Medulla oblongata (tissue), 1 donor: ENCODE measurements at regions not wholly inside any gene's neighbourhood (a gene's known extent, or its start where the extent isn't known, plus 50 kb on each side); places are given as distances from the start of the nearest gene placed in this dataset.

Source experiments
- DNase-seq: peaks from one replicate; pipeline ENCODE4 v3.0.0-alpha.2; 2015; ENCODE audit errors: extremely low spot score

DNA sequence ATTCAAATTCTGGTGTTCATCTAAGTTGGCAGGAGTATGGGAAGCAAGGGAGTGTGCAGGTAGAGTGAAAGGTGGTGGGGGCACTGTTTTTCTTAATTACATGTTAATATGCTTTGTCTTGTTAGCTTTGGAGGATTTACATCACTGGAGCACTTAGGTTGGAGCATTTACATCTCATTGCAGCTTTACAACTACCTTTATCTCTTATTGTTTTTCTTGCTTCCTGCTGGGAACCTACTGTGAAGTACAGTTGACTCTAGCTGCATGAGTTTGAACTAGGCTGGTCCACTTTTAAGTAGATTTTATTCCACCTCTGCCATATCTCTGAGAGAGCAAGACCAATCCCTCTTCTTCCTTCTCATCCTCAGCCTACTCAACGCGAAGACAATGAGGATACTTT, 554.8 kb upstream of the B3GALT2 start:
- DNase-seq: no peak

DNA sequence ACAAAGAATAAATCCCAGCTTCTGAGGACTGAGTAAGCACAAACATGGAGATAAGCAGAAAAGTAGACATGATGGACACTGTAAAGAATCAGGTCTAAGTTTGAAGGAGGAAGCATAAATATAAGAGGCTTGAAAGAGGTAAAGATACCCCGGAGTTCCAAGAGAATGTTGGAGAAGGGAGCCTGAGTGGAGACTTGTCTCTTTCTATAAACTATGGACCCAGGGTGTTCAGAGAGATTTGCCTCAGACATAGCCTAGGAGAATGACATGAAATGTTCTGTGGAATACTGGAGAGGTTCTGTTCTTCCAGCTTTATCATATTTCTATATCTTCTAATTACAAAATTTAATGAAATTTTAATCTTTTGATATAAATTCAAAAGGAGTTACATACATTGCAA, 554.3 kb upstream of the B3GALT2 start:
- no peak for DNase-seq

DNA sequence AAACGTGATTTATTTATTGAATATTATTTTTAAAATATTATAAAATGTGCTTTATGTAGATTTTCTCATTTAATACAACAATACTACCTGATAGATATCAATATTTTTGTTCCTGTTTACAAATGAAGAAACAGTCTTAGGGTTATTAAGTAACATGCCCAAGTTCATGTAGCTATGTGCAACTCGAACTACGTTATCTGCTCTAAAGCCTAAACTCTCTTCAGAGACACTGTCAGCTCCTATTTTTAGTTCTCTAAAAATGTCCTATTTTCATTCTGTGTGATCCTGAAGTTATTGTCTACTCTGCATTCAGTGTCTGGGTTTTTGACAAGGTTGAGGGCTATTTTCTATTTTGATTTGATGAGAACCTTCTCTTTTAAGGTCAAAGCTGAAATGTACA, 550.1 kb upstream of the B3GALT2 start:
- no peak for DNase-seq

- DNase-seq: no peak
These were observed 547.3 kb upstream of the B3GALT2 start for GRCh38 chr1:193733674-193734073.

- no peak for DNase-seq
These were observed 543.6 kb upstream of the B3GALT2 start for GRCh38 chr1:193730017-193730416.

DNA sequence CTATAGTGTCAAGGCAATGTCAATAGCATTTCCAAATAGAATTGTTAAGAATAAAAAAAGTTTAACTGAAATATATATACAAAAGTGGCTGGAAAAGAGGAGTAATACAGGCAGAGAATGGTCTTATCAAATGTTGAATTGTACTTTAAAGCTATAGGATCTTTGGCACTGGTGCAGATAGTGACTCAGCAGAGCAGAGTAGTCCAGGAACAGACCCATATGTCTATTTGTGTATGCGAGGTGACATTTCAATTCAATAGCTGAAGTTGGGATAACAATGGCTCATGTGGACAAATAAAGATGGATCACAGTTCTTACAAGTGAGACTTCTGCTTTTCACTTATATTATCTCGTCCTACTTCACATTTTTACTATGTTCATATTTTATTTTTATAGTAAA, 543.0 kb upstream of the B3GALT2 start:
- no peak for DNase-seq

DNA sequence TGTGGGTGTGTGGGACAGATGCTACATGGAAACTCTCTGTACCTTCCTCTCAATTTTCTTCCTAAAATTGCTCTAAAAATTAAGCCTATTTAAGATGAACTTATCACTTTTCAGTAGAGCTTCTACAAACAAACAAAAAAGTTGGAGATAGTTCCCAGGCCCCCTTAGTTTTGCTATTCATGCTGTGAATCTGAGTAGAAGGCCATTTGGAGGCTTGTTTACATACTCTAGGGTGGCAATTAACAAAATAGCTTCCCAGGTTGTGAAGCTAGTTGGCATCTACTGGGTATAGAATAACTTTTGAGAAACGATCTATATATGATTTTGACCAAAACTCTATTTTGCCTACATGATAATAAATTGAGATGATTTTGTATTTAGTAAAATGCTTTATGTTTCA, 541.4 kb upstream of the B3GALT2 start:
- no peak for DNase-seq

- DNase-seq: no peak
These were observed 540.3 kb upstream of the B3GALT2 start for GRCh38 chr1:193726722-193727121.

- DNase-seq: no peak
These were observed 526.0 kb upstream of the B3GALT2 start for GRCh38 chr1:193712392-193712791.

DNA sequence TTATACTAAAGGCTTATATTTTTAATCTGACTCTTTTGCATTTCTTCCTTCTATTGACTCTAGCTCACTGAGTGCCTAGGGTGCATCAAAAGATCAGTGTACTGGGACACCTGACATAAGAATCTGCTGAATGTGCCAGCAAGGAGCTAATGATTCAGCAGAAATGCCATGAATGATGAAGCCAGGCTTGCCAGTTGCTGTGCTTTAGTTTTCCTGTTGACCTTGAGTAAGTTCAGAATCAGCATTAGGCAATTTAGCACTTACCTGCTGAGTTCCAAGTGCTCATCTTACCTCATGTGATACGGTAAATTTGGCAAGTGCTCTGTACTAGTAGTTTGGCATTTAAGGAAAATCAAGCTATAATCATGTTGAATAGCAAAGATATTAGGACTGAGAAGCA, 523.2 kb upstream of the B3GALT2 start:
- DNase-seq: no peak

- DNase-seq: no peak
These were observed 521.0 kb upstream of the B3GALT2 start for GRCh38 chr1:193707271-193708021.

- no peak for DNase-seq
These were observed 520.4 kb upstream of the B3GALT2 start for GRCh38 chr1:193706766-193707165.

- DNase-seq: no peak
These were observed 519.2 kb upstream of the B3GALT2 start for GRCh38 chr1:193705554-193705981.

- no peak for DNase-seq
These were observed 517.2 kb upstream of the B3GALT2 start for GRCh38 chr1:193703655-193704054.

DNA sequence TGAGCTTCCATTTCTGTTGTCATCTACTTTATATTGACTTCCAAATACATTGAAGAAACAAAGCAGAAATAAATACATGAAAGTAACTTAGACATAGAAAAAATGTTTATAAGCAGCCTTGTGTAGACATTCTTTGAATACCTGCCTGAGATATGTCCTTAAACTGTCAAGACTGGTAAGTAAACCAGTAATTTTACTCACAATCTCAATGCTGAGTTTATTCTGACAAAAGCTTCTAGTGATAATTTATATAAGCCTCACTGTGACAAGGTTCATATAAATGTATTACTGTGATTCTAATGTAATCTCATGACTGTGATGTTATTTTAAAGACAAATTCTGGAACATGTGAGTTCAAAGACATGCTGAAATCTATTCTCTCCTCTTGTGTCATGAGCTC, 516.7 kb upstream of the B3GALT2 start:
- no peak for DNase-seq

GRCh38 chr1:193701759-193702158, 515.3 kb upstream of the B3GALT2 start:
- DNase-seq: no peak

DNA sequence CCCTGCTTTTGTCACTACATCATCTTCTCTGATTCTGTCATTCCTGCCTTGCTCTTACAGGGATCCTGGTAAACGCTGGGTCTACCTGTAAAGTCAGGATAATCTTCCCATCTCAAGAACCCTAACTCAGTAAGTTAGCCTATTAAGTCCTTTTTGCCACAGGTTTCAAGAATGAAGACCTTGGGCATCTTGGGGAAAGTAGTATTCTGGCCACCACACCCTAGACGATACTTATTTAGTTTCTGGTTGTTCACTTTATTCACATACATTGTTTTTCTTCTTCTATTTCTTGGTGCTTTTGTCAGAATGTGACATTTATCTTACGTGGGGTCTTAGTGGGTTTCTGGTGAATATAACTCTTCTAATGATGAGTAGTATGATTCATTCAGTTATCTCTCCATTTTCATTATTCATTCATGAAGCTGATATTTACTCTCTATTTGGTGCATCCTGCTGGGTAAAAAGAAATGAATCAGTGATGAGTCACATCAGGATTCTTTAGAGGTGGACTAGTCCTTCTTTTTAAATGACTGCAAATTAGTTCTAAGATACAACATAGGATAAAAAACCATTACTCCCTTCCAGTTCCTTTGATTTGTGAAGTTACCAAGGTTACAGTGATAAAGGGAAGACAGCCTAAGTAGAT, 514.4 kb upstream of the B3GALT2 start:
- no peak for DNase-seq

DNA sequence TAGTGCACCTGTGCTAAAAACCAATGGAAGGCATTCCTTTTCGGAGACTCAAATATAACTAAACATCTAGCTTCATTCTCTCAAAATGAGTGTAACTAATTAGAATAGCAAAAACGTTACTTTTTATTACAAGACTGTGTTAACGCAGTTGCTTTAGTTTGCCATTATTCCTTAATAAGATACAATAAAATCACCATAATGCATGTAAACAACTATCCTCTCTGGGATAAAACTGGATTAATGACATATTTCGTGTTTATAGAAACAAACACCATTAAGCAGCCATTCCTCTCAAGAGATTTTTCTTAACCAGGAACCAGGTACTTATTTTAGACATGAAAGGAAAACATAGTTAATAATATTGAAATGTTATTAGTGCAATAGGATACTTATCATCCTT, 512.8 kb upstream of the B3GALT2 start:
- no peak for DNase-seq

DNA sequence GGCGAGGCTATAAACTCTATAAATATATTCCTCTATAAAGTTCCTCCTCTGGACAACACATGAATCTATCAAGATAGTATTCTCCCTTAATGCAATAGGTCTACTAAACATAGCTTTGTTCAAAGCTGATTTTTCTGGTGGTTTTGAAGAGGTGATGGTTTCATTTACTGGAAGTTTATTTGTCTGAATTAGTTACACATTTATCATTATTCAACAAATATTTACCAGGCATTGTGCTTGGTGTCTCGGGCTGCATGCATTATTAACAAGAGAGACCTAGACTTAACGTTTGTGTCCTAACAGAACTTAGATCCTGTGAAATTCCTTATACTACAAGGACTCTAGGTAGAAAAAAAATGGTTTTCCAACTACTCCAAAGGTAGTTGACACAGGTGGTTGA, 511.4 kb upstream of the B3GALT2 start:
- no peak for DNase-seq

- no peak for DNase-seq
These were observed 510.8 kb upstream of the B3GALT2 start for GRCh38 chr1:193697115-193697762.

DNA sequence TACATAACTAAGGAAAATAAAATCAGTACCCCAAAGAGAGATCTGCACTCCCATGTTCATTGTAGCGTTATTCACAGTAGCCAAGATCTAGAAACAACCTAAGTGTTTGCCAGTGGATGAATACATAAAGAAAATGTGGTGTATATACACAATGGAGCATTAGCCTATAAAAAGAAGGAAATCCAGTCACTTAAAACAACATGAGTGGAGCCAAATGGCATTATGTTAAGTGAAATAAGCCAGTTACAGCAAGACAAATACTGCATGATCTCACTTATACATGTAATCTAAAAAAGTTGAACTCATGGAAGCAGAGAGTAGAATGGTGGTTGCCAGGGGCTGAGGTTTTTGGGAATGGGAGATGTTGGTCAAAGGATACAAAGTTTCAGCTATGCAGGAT, 508.3 kb upstream of the B3GALT2 start:
- DNase-seq: no peak

DNA sequence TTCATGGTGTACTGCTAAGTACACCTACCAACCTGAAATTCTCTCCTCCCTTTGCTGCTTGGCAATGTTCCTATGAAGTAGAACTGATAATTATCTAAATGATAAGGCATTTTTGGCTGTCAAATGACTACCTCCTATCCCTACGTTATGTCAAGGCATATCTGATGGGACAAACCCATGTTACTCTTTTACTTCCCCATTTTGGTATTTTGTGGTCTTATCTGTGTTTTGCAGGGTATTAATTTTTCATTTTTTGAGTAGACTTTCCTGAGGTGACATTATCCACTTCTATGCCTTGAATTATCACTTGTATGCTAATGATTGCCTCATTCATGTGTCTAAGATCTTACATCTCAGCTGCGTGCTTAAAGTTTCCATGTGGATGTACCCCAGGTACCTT, 499.6 kb upstream of the B3GALT2 start:
- no peak for DNase-seq

DNA sequence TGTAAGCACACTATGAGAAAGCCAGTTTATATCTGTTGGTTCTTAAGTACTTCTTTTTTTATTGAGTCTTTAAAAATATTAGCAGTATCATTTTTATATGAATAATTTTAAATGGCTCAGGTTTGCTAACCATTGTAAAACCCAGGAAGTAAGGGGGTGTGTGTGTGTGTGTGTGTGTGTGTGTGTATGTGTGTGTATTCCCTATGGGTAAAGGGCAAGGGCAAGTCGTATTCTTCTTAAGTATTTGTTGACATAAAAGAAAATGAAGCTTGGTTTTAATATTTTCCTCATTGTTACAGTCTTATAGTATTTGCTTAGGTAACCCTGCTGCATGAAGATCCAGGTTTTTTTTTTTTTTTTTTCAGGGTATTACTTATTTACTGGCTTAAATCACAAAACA, 495.0 kb upstream of the B3GALT2 start:
- no peak for DNase-seq
